Activated gamma-delta T cell (primary cell): ENCODE measurements at regions not wholly inside any gene's neighbourhood (a gene's known extent, or its start where the extent isn't known, plus 50 kb on each side); places are given as distances from the start of the nearest gene placed in this dataset.

Experiments
- DNase-seq: peaks from one replicate; lab custom pipeline; 2025; lab: John Stamatoyannopoulos, UW

DNA sequence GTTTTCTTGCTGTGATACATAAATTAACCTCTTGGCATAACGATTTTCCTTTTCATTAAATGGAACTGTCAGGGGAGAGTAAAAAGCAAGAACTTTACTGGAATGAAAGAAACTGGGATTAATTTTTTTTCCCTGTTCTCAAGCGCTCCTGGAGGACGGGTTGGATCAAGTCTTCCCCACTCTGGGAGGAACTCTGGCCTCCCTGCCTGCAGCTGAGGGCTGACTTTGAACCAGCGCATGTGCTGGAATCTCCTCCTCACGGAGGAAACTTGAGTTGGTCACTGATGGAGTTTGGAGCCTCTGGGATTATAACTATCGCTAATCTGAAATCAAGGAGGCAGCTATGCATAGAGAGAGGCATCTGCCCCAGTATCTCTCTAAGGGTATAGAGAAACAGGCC, 406.4 kb upstream of the TMEM132C start:
- no peak for DNase-seq

DNA sequence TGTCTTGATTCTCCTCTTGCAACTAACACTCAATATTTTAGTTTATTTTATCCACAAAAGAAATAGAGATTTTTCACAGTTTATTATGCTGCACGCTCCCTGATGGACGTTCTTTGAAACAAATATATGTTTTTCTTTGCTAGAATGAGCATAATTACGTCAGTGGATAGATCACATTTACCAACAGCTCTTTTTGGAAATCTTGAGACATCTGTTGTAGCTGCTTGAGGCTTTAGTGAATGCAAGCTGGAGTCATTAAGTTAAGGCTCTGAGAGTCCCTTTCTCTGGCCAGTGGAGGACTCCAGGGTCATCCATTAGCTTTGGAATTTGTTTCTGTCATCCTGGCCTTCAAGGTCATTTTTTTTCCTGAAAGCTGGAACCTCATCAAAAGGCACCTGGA, 405.6 kb upstream of the TMEM132C start:
- DNase-seq: no peak

DNA sequence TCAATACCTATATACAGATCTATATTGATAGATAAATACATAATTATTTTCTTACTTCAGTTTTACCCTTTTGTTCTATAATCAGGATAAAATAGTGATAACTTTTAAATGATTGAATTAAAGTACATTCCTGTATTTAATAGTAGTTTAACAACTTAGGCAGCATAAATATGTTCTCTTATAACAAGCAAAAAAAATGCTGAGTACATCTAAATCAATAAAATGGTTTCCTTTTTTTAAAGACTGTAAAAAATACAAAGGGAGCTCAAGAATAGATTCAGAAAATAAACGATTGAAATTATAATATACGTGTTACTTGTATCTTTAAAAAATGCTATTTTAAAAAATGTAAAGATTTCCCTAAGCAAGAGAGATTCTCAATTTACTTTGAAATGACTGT, 393.7 kb upstream of the TMEM132C start:
- DNase-seq: no peak

DNA sequence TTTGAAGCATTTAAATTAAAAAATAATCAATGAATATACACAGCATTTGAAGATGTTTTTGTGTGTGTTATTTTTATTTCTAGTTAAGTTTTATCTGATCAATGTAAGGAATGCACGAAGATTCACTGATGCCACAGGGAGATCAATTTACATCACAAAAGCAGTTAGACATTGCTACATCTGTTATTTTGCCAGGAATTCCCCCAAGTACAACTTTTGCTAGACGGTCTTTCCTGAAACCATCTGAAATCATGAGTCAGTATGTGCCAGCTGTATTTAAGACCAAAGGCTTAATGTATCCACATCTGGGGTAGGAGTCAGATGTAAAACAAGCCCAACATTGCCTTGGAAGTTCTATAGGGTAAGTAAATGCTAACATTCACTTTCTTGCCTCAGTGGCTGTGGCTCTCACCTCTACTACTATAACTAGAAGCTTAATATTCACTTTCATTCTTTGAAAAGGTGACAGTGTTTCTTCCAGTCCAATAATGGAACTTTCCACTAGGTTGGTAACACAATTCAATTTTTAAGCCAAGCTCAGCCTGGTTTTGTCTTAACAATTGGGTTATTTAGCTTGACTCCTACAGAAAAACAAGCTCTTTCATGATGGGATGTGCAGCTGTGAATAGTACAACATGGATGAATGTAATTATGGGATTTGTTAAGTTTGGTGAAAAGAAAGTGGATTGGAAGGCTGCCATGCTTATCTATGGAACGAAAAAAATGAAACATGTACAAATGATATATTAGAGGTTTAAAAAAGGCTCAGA, 385.4 kb upstream of the TMEM132C start:
- no peak for DNase-seq

DNA sequence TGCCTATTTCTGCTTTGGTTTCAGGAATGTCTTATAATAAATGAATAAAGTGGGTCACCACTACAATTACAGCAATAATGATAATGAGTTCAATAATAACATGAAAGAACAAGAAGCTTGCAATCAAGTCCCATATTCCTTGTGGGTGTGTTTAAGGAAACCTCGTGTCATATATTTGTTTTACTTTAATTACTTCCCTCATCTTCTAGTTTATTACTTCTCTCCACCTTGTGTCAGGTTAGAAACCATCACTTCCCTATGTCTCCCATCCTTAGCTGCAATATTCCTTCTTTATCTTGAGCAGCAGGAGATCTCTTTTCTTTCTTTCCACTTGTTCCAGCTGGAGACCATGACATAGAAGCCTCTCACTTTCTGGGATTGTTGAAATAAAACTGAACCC, 384.0 kb upstream of the TMEM132C start:
- no peak for DNase-seq

DNA sequence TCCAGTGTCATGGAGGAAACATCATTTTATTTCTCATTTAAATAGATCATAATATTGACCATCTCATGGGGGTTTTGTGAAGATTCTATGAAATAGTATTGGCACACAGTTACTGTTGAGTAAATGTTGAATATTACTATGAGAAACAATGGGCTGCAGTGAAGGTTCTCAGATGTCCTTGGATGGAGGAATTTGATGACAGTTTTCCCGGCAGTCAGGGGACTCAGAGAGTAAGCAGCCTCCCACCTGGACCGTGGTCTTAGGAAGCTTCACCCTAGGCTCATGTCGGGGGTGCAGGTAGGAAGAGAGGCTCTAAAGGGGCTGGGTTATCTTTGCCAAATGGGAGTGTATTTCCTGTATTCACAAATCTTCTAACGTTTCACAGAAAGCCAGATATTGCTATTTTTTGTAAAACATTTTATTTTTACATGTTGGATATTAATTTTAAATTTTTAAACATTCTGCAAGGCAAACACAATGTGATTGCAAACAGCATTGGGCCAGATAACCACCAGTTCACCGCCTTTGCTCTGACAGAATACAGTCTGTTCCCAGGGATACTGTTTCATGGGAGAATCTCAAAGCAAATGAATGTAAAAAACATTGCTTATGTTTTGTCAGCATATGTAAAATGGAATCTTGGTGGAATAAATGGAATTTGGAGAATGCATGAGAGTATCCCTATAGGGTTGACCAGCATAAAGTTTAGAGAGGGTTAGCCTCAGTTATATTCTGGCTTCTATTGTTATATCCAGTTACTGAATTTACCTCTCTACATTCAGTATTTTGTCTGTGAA, 380.8 kb upstream of the TMEM132C start:
- DNase-seq: no peak

DNA sequence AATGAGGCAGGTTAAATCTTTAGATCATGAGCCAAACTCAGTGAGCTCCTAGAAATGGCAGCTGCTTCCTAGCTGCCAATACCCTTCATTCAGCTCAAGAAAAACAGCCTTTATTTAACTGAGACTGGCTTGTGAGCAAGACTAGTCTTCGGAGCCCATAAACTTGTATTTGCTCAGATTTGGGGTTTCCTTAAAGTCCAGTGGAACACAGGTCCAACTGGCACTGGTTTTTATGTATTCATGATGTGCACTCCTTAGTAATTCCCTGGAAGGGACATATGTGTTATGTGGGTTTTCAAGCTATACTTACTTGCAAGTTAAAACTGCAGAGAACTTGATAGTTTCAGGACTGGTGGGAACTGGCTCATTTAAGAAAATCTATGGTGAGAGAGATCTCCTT, 380.1 kb upstream of the TMEM132C start:
- DNase-seq: no peak

DNA sequence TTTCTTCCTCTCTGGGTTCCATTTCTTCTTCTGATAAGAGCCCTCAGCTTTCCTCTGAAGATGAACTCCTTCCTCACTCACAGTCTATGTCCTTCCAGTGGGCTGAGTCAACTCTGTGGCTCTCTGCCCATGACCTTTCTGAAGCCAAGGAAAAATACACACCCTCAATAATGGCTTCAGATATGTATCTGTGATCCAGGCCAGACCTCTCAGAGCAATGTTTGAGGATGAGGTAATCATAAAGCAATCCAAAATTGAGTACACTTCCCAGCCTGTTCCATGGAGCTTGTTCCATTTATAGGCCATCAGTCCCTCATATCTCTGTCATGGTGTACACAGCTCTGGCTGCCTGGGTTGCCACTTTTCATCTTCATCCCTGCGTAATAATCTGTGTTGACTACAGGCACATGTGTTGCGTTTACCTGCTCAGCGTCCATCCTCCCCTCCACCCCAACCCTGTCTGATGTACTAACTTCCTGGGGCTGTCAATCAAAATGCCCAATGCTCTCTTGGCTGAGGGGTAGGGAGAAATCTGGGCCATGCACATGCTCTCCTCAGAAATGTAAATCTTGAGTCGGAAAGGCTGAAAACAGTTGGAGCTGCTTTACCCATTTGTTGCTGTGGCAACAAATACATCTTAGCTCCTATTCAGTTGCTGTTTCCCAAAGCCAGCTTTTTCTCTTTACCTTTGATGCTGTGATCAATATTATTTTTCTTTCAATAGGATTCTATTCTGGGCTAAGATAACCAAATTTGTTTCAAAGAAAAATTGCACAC, 377.8 kb upstream of the TMEM132C start:
- no peak for DNase-seq

DNA sequence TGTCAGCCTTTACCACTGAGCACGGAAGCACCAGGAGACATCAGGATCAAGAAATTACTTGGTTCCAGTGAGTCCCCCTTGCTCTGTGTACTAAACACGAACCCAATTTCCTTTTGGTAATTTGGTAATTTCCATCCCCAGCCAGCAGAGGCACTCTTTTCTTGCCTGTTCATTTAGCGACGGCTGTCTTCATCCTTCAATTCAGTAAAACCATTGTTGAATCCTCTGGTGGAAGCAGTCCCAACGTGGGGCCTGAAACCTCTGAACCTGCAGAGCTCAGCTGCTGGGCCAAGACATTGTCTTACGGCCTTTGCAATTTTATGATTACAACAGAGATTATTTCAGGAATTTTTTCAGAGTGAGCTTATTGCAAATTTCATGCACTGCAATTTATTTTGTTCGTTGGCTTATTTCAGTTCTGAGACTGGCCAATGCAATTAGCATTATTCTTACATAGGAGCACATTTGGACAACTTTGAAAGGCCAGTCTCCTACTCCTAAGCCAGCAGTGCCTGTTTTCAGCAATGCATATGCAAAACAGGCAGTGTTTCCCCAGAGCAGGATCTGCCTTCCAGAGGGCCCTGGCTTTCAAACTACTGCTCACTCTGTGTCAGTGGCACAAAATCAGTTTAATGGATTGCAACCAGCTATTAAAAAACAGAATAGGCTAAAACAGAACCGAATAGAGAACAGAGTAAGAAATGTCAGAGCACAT, 372.9 kb upstream of the TMEM132C start:
- no peak for DNase-seq

DNA sequence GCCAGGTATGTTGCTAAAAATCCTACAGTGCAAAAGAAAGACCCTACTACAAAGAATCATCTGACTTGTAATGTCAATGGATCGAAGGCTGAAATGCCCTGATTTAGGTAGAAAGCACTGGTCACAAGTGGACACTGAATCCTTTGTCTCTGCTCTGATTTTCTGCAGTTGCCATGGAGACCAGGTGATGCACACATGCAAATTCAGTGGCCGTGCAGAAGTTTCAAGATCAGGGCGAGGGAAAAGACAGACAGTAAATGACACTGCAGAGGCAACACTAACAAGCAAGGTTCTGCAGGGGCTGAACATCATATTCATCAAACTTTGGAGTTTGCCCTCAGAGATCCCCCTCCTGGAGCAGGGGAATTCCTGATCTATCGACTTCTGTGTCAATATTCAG, 370.3 kb upstream of the TMEM132C start:
- no peak for DNase-seq

DNA sequence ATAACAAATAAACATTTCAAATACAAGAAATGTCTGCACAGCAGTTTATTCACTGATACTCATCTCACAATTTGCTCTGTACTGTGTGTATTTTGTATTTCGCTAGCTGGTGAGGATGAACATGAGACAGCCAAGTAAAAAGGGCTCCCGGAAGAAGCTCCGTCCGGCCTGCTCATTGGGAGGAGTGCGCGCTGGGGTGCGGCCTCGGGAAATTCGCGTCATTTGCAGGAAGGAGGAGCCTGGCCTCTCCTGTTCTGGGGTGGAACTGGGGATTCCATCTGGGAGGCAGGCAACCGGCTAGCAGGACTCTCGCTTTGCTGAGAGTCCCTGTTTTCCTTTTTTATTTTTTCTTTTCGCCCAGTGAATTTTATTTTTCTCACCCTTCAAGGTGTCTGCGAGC, 368.4 kb upstream of the TMEM132C start:
- DNase-seq: no peak

DNA sequence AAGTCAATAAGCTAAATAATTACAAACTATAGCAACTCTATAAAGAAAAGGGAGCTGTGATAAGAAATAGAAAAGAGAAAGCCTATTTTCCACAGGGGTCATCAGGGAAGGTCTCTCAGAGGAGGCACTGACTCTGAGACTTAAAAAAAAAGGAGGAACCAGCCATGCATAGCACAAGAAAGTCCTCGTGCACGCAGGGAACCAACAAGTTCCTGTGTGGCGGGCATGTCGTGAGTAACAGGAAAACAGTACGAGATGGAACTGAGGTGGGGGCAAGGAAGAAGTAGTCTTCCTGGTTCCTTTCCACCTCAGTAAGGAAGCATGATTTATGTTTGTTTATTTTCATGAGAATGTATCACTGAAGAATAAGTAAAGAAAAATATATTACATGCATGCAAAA, 367.0 kb upstream of the TMEM132C start:
- no peak for DNase-seq

DNA sequence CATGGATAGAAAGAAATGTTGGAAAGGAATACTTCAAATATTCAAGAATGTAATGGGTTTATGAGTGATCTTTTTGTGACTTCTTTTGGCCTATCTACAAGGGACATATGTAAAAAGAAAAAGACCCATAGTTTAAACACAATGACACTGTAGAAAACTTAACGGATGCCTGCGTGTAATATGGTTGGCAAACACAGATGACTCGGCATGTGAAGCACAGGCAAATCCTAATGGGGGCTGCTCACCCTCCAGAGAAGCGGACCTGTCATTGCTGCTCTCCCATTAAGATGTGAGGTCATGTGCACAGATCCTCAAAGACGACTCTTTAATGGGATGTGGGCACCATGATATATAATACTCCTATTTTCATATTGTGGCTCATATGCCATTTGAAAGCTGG, 366.6 kb upstream of the TMEM132C start:
- no peak for DNase-seq

DNA sequence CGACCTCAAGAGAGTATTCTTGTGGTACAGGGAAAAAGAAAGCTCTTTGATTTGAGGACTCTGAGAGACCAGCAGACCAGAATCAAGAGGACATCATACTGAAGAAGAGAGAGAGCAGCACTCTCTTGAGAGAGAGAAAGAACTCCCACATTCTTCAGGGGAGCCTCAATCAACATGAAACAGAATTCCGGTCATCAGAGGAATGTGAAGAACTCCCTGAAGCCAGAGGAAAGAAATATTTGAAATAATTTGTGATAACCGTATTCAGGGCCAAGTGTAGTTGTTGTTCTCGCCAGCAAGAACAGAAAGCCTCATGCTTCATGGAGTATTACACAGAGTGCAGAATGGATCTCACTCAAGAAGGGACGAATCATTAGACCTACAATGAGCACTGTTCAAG, 363.8 kb upstream of the TMEM132C start:
- no peak for DNase-seq

DNA sequence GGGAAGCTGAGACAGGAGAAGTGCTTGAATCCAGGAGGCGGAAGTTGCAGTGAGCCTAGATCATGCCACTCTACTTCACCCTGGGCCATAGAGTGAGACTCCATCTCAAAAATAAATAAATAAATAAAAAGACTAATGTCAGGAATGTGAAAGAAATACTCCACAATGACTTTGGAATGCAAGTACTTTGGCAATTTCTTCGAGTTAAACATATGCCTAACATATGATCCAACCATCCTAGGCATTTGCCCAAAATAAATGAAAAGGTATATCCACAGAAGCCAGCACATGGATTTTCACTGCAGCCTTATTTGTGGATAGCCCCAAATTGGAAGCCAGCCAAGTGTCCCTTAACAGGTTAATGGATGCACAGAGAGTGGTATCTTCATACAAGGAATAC, 357.9 kb upstream of the TMEM132C start:
- DNase-seq: no peak

DNA sequence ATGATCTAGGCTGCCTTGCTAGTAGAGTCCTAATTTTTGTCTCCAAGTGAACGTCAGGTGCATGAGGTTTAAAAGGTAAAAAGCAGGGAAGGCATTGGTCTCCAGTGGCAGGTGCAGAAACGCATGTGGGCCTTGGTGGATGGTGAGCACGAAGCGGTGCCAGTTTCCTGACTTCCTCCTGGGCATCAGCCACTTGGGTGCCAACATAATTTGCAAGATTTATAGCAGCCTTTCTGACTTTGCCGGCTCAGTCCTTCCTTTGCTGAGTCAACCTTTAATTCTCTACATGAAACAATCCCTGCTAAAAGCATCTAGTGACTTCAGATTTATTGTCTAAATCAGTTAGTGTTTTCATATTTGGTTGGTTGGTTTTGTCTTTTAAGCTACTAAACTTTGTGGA, 355.7 kb upstream of the TMEM132C start:
- no peak for DNase-seq

DNA sequence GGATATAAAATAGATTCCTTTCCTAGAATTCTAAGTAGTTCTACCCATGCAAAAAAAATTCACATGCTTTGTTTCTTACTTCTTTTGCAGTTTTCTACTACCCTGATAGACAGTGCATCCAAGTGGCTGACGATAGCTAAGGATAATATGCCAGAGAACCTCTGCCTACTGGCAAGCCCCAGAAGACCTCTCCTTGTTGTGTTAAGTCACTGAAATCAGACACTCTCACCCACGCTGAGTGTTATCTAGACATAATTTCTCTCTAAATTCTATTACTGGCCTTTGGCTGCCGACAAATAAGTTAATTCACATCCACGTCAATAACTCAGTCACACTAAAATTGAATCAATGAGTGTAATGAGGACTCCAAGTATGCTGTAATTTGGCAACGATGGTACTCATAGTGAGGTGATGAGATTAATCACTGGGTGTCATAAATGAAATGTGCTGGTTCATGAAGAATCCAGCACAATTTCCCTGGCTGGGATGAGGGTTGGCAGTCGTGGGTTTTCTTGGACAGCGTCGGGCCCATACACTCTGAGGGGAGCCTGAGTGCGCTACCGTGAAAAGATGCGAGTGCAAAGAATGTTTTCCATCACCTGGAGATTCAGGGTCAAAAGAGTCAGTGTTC, 354.8 kb upstream of the TMEM132C start:
- DNase-seq: no peak

DNA sequence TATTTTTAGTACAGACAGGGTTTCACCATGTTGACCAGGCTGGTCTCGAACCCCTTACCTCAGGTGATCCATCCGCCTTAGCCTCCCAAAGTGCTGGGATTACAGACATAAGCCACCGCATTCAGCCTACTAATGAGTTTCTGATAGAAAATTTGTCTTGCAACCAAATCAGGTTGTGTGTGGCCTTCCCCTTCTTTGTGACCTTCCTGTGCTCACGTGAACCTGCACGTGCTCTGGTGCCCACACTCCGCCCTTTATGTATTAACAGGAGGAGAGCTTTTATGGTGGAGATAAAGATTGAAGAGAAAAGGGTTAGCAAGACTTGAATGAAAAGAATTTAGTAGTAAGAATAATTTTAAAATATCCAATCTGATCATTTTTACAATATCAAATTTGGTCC, 343.5 kb upstream of the TMEM132C start:
- no peak for DNase-seq

DNA sequence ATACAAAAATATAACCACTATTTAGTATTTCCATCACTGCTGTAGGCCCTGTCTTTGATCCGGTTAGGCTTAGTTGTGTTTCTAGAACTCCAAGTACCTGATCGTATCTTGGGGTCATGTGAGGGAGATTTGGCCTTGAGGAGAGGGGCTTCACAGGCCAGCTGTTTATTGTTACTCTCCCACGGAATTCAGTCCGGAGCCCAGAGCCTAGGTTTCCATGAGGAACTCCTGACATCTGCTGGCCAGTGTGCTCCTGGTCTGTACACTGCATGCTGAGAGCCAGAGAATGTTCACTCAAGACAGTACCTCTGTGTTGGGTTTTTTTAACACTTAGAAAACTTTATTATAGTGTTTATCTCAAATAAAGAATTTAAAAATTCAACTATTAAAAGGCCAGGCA, 341.0 kb upstream of the TMEM132C start:
- DNase-seq: no peak

DNA sequence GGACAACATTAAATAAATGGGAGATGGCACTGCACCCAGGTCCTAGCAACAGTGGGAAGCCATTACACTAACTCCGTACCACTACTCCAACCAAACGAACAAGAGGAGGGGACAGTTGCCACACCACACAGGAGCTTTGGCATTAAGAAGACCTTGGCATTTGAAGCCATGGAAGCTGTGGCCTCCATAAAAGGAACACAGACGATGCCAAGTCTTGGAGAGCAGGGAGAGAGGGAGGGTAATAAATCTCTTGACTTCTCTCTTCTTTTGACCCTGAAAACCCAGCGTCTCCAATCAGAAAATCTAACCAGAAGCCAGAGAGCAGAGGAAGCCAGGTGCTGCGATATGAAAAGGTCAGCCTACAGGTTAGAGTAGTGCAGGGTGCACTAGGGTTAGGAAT, 338.8 kb upstream of the TMEM132C start:
- no peak for DNase-seq
